ENCODE measurements at regions not wholly inside any gene's neighbourhood (a gene's known extent, or its start where the extent isn't known, plus 50 kb on each side); places are given as distances from the start of the nearest gene placed in this dataset.

DNA sequence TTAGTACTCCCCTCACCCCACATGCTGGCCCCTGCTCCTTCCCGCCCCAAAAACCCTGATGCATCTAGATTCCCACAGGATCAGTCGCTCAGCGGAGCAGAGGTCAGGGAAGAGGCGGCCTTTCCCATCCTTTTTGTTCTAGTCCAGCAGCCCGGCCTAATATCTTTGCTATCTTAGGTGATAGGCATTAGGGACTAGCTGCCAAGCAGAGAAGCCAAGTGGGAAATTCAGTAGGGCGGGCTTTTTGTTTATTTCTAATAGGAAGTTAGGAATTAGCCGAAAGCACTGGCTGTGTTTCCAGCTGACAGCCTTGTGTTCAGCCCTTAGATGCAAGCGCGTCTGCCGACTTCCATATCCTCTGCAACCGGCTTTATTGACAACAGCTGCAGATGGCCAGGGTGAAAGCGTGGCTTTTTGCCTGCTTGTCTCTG lies 59.0 kb upstream of the BCAR3 start:
- no peak for DNase-seq

DNA sequence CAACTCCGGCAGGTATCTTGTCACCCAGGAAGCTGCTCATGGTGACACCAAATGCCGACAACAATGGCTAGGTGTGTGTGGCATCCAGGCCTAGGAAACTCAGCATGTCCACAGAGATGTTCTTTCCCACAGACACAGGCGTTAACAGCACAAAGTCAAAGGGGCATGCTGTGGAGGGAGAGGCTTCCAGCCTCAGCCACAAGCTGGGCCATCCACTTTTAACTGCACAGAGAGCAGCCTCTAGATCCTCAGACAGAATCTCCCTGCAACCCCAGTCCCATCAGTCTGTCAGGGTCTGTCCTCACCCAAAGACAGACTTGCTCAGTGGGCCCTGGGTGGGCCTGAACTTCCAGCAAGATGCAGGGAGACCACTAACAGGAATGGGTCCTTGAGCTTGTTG lies 58.5 kb upstream of the BCAR3 start:
- no peak for DNase-seq

GRCh38 chr1:93739472-93739871 lies 57.8 kb upstream of the BCAR3 start:
- DNase-seq = no peak

- DNase-seq = no peak
Measured at GRCh38 chr1:93738926-93739325, 57.3 kb upstream of the BCAR3 start.

DNA sequence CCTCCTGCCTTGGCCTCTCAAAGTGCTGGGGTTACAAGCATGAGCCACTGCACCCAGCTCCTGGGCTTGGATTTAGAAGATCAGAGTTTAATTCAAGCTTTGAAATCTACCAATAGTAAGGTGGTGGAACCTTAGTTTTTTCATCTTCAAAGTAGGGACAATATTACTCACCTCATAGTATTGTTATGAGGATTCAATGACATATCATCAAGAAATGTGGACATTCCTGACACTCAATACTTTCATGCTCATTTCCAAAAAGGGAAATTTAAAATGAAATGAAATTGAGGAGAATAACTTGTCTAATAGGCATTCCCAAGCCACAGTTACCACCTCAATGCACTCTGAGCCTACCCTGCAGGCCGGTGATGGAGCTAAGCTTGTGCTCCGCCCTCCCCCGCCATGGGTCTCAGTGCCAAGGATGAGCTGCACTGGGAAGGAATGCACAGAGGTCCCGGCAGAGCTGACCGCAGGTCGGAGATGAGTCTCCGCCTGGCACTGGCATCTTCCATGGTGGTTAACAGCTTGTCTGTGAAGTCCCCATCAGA lies 56.5 kb upstream of the BCAR3 start:
- no peak for DNase-seq

- DNase-seq = no peak
Measured at GRCh38 chr1:93735722-93736121, 54.1 kb upstream of the BCAR3 start.

- DNase-seq = peak; percentile 16
Measured at GRCh38 chr1:93734999-93735398, 53.4 kb upstream of the BCAR3 start.

- no peak for DNase-seq
Measured at GRCh38 chr1:93733340-93733739, 51.7 kb upstream of the BCAR3 start.

DNA sequence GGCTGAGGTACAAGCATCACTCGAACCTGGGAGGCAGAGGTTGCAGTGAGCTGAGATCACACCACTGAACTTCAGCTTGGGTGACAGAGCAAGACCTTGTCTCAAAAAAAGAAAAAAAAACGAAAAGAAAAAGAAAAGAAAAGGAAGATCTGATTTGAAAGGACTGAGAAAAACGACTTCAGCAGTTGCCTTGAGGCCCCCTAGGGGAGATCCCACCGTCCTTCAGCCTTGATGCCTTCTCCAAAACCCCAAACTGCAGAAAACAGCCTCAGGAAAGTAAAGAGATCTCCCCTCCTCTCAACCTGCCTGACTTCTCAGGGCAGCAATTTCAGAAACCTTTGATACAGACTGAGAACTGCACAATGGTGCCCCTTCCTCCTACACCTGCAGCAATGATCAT lies 50.9 kb upstream of the BCAR3 start:
- no peak for DNase-seq

All from DMS53 (cell line).